Body of pancreas (tissue), 4 donors: ENCODE measurements at regions not wholly inside any gene's neighbourhood (a gene's known extent, or its start where the extent isn't known, plus 50 kb on each side); places are given as distances from the start of the nearest gene placed in this dataset.

Experiments used
- ATAC-seq: fragments of 150-250 bp; one replicate; pipeline ENCODE4 v1.9.1; 2016
- DNase-seq, 4 donors: peaks; one replicate each; pipeline ENCODE4 v3.0.0-alpha.2; 2019
- H3K27ac ChIP-seq, 4 donors: fragments of 200-600 bp; sonication (generic); 1 replicate in 3 of 4; 2 replicates in 1 of 4; pipeline versions ENCODE4 v1.5.1 to v1.6.1; 2016 to 2019; ENCODE audit warnings: mild to moderate bottlenecking in 1 of 4, mixed read lengths in 1 of 4, moderate library complexity in 1 of 4
- H3K27me3 ChIP-seq, 2 donors: fragments of 200-600 bp; sonication (generic); one replicate each; pipeline ENCODE4 v1.6.0; 2016; ENCODE audit warnings: mild to moderate bottlenecking in 1 of 2
- H3K36me3 ChIP-seq, 2 donors: fragments of 200-600 bp; sonication (generic); replicated peaks in 1 of 2; 2 replicates each; pipeline ENCODE4 v1.5.1; 2016; ENCODE audit warnings: low read depth in 2 of 2; ENCODE audit not compliant: insufficient read depth in 1 of 2
- H3K4me1 ChIP-seq: fragments of 200-600 bp; sonication (generic); one replicate; pipeline ENCODE4 v1.6.0; 2016
- H3K4me3 ChIP-seq, 2 donors: fragments of 200-600 bp; sonication (generic); 1 replicate in 1 of 2; 2 replicates in 1 of 2; pipeline ENCODE4 v1.5.1; 2016 to 2019
- H3K9me3 ChIP-seq, 3 donors: fragments of 200-600 bp; sonication (generic); 1 replicate in 2 of 3; 2 replicates in 1 of 3; pipeline ENCODE4 v1.5.1; 2016
- CTCF ChIP-seq, 7 experiments: fragments of 450-650 bp in 4 of 7; fragments of 200-600 bp in 3 of 7; sonication (generic) in 3 of 7; IDR thresholded peaks; one replicate each; pipeline ENCODE4 v1.5.1; 2016 to 2019; ENCODE audit warnings: antibody characterized with exemption in 7 of 7
- POLR2A ChIP-seq, 3 donors: fragments of 450-650 bp; IDR thresholded peaks; one replicate each; pipeline ENCODE4 v1.6.1; 2016; ENCODE audit warnings: antibody characterized with exemption in 3 of 3, mild to moderate bottlenecking in 2 of 3
- WGBS, 2 donors: methylation state at CpG; one replicate each; pipeline ENCODE4 v1.1.5; 2017; 5-methylcytosine and 5-hydroxymethylcytosine counted together
- intact Hi-C: fragments of 100-400 bp; cut with DNase I; formaldehyde crosslinking; loops from one replicate; pipeline ENCODE4 v1.15.1; 2023

GRCh38 chrX:122389005-122389404, 795.1 kb upstream of the GRIA3 start:
- H3K4me1 ChIP-seq = no peaks in the 10 kb centered on the region
- H3K9me3 ChIP-seq = no peaks in the 10 kb centered on the region
- no peak for DNase-seq
- no peak for ATAC-seq
- no peak overlapping the region for H3K4me3 ChIP-seq
- no peaks in the 10 kb centered on the region for H3K36me3 ChIP-seq
- no peak overlapping the region for H3K27ac ChIP-seq
- no peak for TF ChIP-seq POLR2A (IDR thresholded peaks at IDR 0.05)
- no peak for TF ChIP-seq CTCF (IDR thresholded peaks at IDR 0.05)
- H3K27me3 ChIP-seq = no peaks in the 10 kb centered on the region
- WGBS, 2 donors = 84 to 98% methylated on average over 10 to 11 of the region's 19 CpGs
- intact Hi-C loops = no loop called here

GRCh38 chrX:122418758-122419157, 765.3 kb upstream of the GRIA3 start:
- Histone ChIP-seq H3K36me3 (no peaks in the 10 kb centered on the region), H3K27me3 (no peaks in the 10 kb centered on the region), H3K27ac (no peak overlapping the region), H3K4me1 (no peaks in the 10 kb centered on the region), H3K9me3 (no peaks in the 10 kb centered on the region), H3K4me3 (no peak overlapping the region)
- no peak for ATAC-seq
- DNase-seq = no peak
- TF ChIP-seq POLR2A (IDR thresholded peaks at IDR 0.05) (no peak), CTCF (IDR thresholded peaks at IDR 0.05) (no peak)
- intact Hi-C loops = no loop called here
- WGBS, 2 donors = 72 to 84% methylated on average over 5 to 7 of the region's 7 CpGs

- H3K27me3 ChIP-seq = no peaks in the 10 kb centered on the region
- no peak overlapping the region for H3K4me3 ChIP-seq
- intact Hi-C loops = no loop called here
- no peak overlapping the region for H3K27ac ChIP-seq
- H3K36me3 ChIP-seq = no peaks in the 10 kb centered on the region
- TF ChIP-seq CTCF (IDR thresholded peaks at IDR 0.05) = no peak
- no peak for TF ChIP-seq POLR2A (IDR thresholded peaks at IDR 0.05)
- DNase-seq (no peak), ATAC-seq (no peak)
- no peaks in the 10 kb centered on the region for H3K4me1 ChIP-seq
- H3K9me3 ChIP-seq = no peaks in the 10 kb centered on the region
- 71 to 82% methylated on average over 5 of the region's 5 CpGs for WGBS, 2 donors
Measured at GRCh38 chrX:122421434-122422121, 762.5 kb upstream of the GRIA3 start.

GRCh38 chrX:122422547-122422946, 761.5 kb upstream of the GRIA3 start:
- Histone ChIP-seq H3K4me3 (no peak overlapping the region), H3K27me3 (no peaks in the 10 kb centered on the region), H3K27ac (no peak overlapping the region), H3K36me3 (no peaks in the 10 kb centered on the region), H3K4me1 (no peaks in the 10 kb centered on the region), H3K9me3 (no peaks in the 10 kb centered on the region)
- no peak for TF ChIP-seq POLR2A (IDR thresholded peaks at IDR 0.05)
- no peak for TF ChIP-seq CTCF (IDR thresholded peaks at IDR 0.05)
- WGBS, 2 donors = 37 to 50% methylated on average over 2 of the region's 2 CpGs
- intact Hi-C loops = no loop called here
- DNase-seq = no peak
- no peak for ATAC-seq

- Histone ChIP-seq H3K4me1 (no peaks in the 10 kb centered on the region), H3K27ac (no peak overlapping the region), H3K4me3 (no peak overlapping the region), H3K27me3 (no peaks in the 10 kb centered on the region), H3K9me3 (no peaks in the 10 kb centered on the region), H3K36me3 (no peaks in the 10 kb centered on the region)
- TF ChIP-seq POLR2A (IDR thresholded peaks at IDR 0.05) (no peak), CTCF (IDR thresholded peaks at IDR 0.05) (no peak)
- 38 to 48% methylated on average over 2 of the region's 2 CpGs for WGBS, 2 donors
- intact Hi-C loops = no loop called here
- ATAC-seq = no peak
- no peak for DNase-seq
Measured at GRCh38 chrX:122434942-122435341, 749.1 kb upstream of the GRIA3 start.
